ENCODE measurements at regions not wholly inside any gene's neighbourhood (a gene's known extent, or its start where the extent isn't known, plus 50 kb on each side); places are given as distances from the start of the nearest gene placed in this dataset.

GRCh38 chr15:62607643-62608042, 434.9 kb upstream of the TPM1 start:
- Histone ChIP-seq H3K4me1 (ENCODE audit: control insufficient read depth in 1 of 2, insufficient read depth in 2 of 2, low read length in 2 of 2) (peaks cover 0 to 4% of the 10 kb centered on the region in 2 donors), H3K9me3 (ENCODE audit: control insufficient read depth in 1 of 2, low read length in 2 of 2) (no peaks in the 10 kb centered on the region), H3K4me3 (ENCODE audit: low read depth in 1 of 2, low read length in 2 of 2) (no peak overlapping the region), H3K27me3 (ENCODE audit: low read depth, low read length) (no peaks in the 10 kb centered on the region), H3K36me3 (ENCODE audit: control insufficient read depth in 1 of 2, insufficient read depth in 2 of 2, low read length in 2 of 2) (no peaks in the 10 kb centered on the region), H3K27ac (ENCODE audit: low read length) (no peak overlapping the region)

DNA sequence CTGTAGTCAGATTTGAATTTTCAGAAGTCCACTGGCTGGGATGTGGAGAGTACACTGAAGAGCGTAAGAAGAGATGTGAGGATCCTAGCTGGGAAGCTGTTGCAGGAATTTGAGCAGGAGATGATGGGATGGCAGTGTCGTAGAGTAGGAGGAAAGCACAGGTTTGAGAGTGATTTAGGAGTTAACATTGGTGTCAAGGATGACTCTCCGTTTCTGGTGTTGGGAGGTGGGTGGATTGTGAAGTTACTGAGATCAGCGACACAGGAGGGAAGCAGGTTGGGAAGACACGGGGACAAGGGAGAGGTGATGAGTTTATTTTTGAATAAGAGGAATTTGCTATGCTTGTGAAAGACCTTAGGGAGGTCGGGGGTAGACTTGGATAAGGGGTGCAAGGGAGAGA, 434.2 kb upstream of the TPM1 start:
- no peaks in the 10 kb centered on the region for H3K27me3 ChIP-seq (ENCODE audit: low read depth, low read length)
- H3K27ac ChIP-seq (ENCODE audit: low read length) = no peak overlapping the region
- peaks cover 0 to 4% of the 10 kb centered on the region in 2 donors for H3K4me1 ChIP-seq (ENCODE audit: control insufficient read depth in 1 of 2, insufficient read depth in 2 of 2, low read length in 2 of 2)
- no peaks in the 10 kb centered on the region for H3K9me3 ChIP-seq (ENCODE audit: control insufficient read depth in 1 of 2, low read length in 2 of 2)
- H3K36me3 ChIP-seq (ENCODE audit: control insufficient read depth in 1 of 2, insufficient read depth in 2 of 2, low read length in 2 of 2) = no peaks in the 10 kb centered on the region
- no peak overlapping the region for H3K4me3 ChIP-seq (ENCODE audit: low read depth in 1 of 2, low read length in 2 of 2)

GRCh38 chr15:62610265-62610869, 432.2 kb upstream of the TPM1 start:
- Histone ChIP-seq H3K4me3 (ENCODE audit: low read depth in 1 of 2, low read length in 2 of 2) (no peak overlapping the region), H3K27ac (ENCODE audit: low read length) (no peak overlapping the region), H3K27me3 (ENCODE audit: low read depth, low read length) (no peaks in the 10 kb centered on the region)

GRCh38 chr15:62611002-62611401, 431.5 kb upstream of the TPM1 start:
- no peak overlapping the region for H3K4me3 ChIP-seq (ENCODE audit: low read depth in 1 of 2, low read length in 2 of 2)
- no peak overlapping the region for H3K27ac ChIP-seq (ENCODE audit: low read length)

More at GRCh38 chr15:62610265-62610869, 432.2 kb upstream of the TPM1 start:
- Histone ChIP-seq H3K9me3 (ENCODE audit: control insufficient read depth in 1 of 2, low read length in 2 of 2) (no peaks in the 10 kb centered on the region), H3K36me3 (ENCODE audit: control insufficient read depth in 1 of 2, insufficient read depth in 2 of 2, low read length in 2 of 2) (no peaks in the 10 kb centered on the region), H3K4me1 (ENCODE audit: control insufficient read depth in 1 of 2, insufficient read depth in 2 of 2, low read length in 2 of 2) (peaks cover 0 to 4% of the 10 kb centered on the region in 2 donors)

GRCh38 chr15:62612183-62612733, 430.3 kb upstream of the TPM1 start:
- Histone ChIP-seq H3K36me3 (ENCODE audit: control insufficient read depth in 1 of 2, insufficient read depth in 2 of 2, low read length in 2 of 2) (no peaks in the 10 kb centered on the region), H3K27ac (ENCODE audit: low read length) (no peak overlapping the region), H3K9me3 (ENCODE audit: control insufficient read depth in 1 of 2, low read length in 2 of 2) (no peaks in the 10 kb centered on the region), H3K27me3 (ENCODE audit: low read depth, low read length) (no peaks in the 10 kb centered on the region), H3K4me3 (ENCODE audit: low read depth in 1 of 2, low read length in 2 of 2) (no peak overlapping the region), H3K4me1 (ENCODE audit: control insufficient read depth in 1 of 2, insufficient read depth in 2 of 2, low read length in 2 of 2) (peaks cover 0 to 11% of the 10 kb centered on the region in 2 donors)

More at GRCh38 chr15:62611002-62611401, 431.5 kb upstream of the TPM1 start:
- Histone ChIP-seq H3K9me3 (ENCODE audit: control insufficient read depth in 1 of 2, low read length in 2 of 2) (no peaks in the 10 kb centered on the region), H3K27me3 (ENCODE audit: low read depth, low read length) (no peaks in the 10 kb centered on the region), H3K36me3 (ENCODE audit: control insufficient read depth in 1 of 2, insufficient read depth in 2 of 2, low read length in 2 of 2) (no peaks in the 10 kb centered on the region), H3K4me1 (ENCODE audit: control insufficient read depth in 1 of 2, insufficient read depth in 2 of 2, low read length in 2 of 2) (peaks cover 0 to 4% of the 10 kb centered on the region in 2 donors)

GRCh38 chr15:62612771-62613170, 429.8 kb upstream of the TPM1 start:
- Histone ChIP-seq H3K4me3 (ENCODE audit: low read depth in 1 of 2, low read length in 2 of 2) (no peak overlapping the region), H3K27ac (ENCODE audit: low read length) (no peak overlapping the region), H3K9me3 (ENCODE audit: control insufficient read depth in 1 of 2, low read length in 2 of 2) (no peaks in the 10 kb centered on the region), H3K27me3 (ENCODE audit: low read depth, low read length) (no peaks in the 10 kb centered on the region), H3K4me1 (ENCODE audit: control insufficient read depth in 1 of 2, insufficient read depth in 2 of 2, low read length in 2 of 2) (peaks cover 0 to 16% of the 10 kb centered on the region in 2 donors), H3K36me3 (ENCODE audit: control insufficient read depth in 1 of 2, insufficient read depth in 2 of 2, low read length in 2 of 2) (no peaks in the 10 kb centered on the region)

DNA sequence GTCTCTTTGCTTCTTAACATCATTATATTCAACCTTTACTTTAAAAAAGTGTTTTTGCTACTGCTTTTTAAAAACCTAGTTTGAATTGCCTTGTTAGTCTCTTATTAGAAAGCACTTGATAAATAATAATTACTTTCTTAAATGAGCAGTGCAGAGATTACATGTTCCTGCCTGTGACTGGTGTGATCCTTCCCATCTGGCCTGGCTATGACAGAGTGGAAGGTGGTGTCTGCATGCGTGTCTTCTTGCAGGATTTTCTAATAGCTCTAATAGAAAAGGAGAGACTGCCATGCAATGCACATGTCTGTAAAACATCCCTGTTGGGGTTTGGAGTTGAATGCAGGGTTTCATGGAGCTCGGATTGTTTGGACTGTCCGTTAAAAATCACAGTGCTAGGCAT, 425.8 kb upstream of the TPM1 start:
- Histone ChIP-seq H3K9me3 (ENCODE audit: control insufficient read depth in 1 of 2, low read length in 2 of 2) (no peaks in the 10 kb centered on the region), H3K27ac (ENCODE audit: low read length) (no peak overlapping the region), H3K4me1 (ENCODE audit: control insufficient read depth in 1 of 2, insufficient read depth in 2 of 2, low read length in 2 of 2) (peaks cover 0 to 12% of the 10 kb centered on the region in 2 donors), H3K36me3 (ENCODE audit: control insufficient read depth in 1 of 2, insufficient read depth in 2 of 2, low read length in 2 of 2) (no peaks in the 10 kb centered on the region), H3K27me3 (ENCODE audit: low read depth, low read length) (no peaks in the 10 kb centered on the region), H3K4me3 (ENCODE audit: low read depth in 1 of 2, low read length in 2 of 2) (no peak overlapping the region)

GRCh38 chr15:62617741-62618140, 424.8 kb upstream of the TPM1 start:
- Histone ChIP-seq H3K4me3 (ENCODE audit: low read depth in 1 of 2, low read length in 2 of 2) (no peak overlapping the region), H3K36me3 (ENCODE audit: control insufficient read depth in 1 of 2, insufficient read depth in 2 of 2, low read length in 2 of 2) (no peaks in the 10 kb centered on the region), H3K9me3 (ENCODE audit: control insufficient read depth in 1 of 2, low read length in 2 of 2) (no peaks in the 10 kb centered on the region), H3K27me3 (ENCODE audit: low read depth, low read length) (no peaks in the 10 kb centered on the region), H3K27ac (ENCODE audit: low read length) (no peak overlapping the region), H3K4me1 (ENCODE audit: control insufficient read depth in 1 of 2, insufficient read depth in 2 of 2, low read length in 2 of 2) (peaks cover 0 to 12% of the 10 kb centered on the region in 2 donors)

GRCh38 chr15:62618432-62618831, 424.1 kb upstream of the TPM1 start:
- Histone ChIP-seq H3K27ac (ENCODE audit: low read length) (no peak overlapping the region), H3K36me3 (ENCODE audit: control insufficient read depth in 1 of 2, insufficient read depth in 2 of 2, low read length in 2 of 2) (no peaks in the 10 kb centered on the region), H3K27me3 (ENCODE audit: low read depth, low read length) (no peaks in the 10 kb centered on the region)

DNA sequence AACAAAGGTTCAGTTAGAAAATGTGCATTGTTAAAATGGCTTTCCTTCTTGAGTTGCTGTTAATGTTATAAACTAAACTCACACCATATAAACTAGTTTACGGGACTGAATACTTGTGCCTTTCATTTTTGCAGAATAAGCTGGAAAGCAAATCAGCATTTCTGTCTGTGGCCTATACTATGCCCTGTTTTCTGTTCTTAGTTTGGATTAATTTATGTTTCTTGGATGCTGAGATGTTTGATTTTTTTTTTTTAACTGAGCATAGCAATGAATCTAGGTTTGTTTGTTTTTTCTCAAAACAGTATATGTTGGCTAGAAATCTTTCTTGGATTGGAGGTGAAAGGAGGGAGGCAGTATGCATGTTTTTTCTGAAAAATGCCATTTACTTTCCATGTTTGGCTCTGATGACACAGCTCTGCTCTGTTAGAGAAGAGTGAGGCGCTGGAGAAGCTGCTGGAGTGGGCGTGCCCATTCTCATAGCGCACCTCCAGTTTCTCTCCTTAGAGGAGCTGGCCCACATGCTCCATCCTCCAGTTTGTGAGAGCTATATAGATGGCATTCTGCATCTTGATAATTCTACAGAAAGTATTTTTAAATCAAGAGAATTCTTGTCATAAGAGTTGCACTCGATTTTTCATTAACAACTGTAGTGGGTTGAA, 423.6 kb upstream of the TPM1 start:
- Histone ChIP-seq H3K27ac (ENCODE audit: low read length) (no peak overlapping the region), H3K4me3 (ENCODE audit: low read depth in 1 of 2, low read length in 2 of 2) (no peak overlapping the region), H3K27me3 (ENCODE audit: low read depth, low read length) (no peaks in the 10 kb centered on the region), H3K36me3 (ENCODE audit: control insufficient read depth in 1 of 2, insufficient read depth in 2 of 2, low read length in 2 of 2) (no peaks in the 10 kb centered on the region), H3K4me1 (ENCODE audit: control insufficient read depth in 1 of 2, insufficient read depth in 2 of 2, low read length in 2 of 2) (peaks cover 0 to 12% of the 10 kb centered on the region in 2 donors), H3K9me3 (ENCODE audit: control insufficient read depth in 1 of 2, low read length in 2 of 2) (no peaks in the 10 kb centered on the region)

More at GRCh38 chr15:62618432-62618831, 424.1 kb upstream of the TPM1 start:
- H3K4me3 ChIP-seq (ENCODE audit: low read depth in 1 of 2, low read length in 2 of 2) = no peak overlapping the region
- peaks cover 0 to 12% of the 10 kb centered on the region in 2 donors for H3K4me1 ChIP-seq (ENCODE audit: control insufficient read depth in 1 of 2, insufficient read depth in 2 of 2, low read length in 2 of 2)
- H3K9me3 ChIP-seq (ENCODE audit: control insufficient read depth in 1 of 2, low read length in 2 of 2) = no peaks in the 10 kb centered on the region

DNA sequence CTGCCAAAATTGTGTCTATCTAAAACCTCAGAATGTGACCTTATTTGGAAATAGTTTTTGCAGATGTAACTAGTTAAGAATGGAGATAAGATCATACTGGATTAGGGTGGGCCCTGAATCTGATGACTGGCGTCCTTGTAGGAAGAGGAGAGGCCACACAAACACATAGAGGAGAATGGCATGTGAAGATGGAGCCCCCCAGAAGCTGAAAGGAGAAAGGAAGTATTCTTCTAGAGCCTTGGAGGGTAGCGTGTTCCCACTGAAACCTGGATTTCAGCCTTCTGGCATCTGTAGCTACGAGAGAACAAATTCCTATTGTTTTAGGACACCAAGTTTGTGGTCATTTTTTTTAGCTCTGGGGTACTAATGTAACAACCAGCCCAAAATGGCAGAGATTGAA, 423.0 kb upstream of the TPM1 start:
- Histone ChIP-seq H3K9me3 (ENCODE audit: control insufficient read depth in 1 of 2, low read length in 2 of 2) (no peaks in the 10 kb centered on the region), H3K27ac (ENCODE audit: low read length) (no peak overlapping the region), H3K36me3 (ENCODE audit: control insufficient read depth in 1 of 2, insufficient read depth in 2 of 2, low read length in 2 of 2) (no peaks in the 10 kb centered on the region), H3K4me1 (ENCODE audit: control insufficient read depth in 1 of 2, insufficient read depth in 2 of 2, low read length in 2 of 2) (peaks cover 1 to 12% of the 10 kb centered on the region in 2 donors), H3K27me3 (ENCODE audit: low read depth, low read length) (no peaks in the 10 kb centered on the region), H3K4me3 (ENCODE audit: low read depth in 1 of 2, low read length in 2 of 2) (no peak overlapping the region)

All from muscle layer of duodenum (tissue), 2 donors.